ENCODE measurements at regions not wholly inside any gene's neighbourhood (a gene's known extent, or its start where the extent isn't known, plus 50 kb on each side); places are given as distances from the start of the nearest gene placed in this dataset.

DNA sequence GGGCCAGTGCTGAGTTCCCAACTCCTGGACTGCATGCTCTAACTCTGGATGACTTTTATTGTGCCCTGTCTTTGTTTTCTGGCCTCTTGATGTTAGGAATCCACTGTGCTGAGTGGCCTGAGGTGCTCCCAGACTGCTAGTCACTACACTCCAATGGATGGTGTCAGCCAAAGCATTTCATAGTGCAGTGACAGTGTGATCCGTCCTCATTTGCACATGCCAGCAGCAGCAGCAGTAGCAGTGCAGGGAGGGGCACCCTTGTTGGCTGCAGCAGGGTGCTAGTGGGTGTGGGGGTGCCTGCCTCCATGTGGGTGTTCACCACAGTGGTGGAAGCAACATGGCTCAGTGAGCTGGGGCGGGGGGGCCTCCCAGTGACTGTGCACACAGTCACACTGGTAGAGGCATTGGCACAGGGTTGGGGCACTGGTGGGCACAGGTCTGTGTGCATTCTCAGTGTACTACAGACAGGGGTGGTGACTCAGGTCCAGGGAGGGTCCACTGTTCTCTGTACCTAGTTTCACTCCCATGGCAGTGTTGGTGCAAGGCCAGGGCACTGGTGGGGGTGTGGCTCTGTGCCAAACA, 214.0 kb downstream of the ZC3H11B start:
- POLR2A ChIA-PET = no interaction called here
- H3K4me3 ChIP-seq (ENCODE audit: low read depth, low read length) = no peak overlapping the region
- TF ChIP-seq, protein P1, sequence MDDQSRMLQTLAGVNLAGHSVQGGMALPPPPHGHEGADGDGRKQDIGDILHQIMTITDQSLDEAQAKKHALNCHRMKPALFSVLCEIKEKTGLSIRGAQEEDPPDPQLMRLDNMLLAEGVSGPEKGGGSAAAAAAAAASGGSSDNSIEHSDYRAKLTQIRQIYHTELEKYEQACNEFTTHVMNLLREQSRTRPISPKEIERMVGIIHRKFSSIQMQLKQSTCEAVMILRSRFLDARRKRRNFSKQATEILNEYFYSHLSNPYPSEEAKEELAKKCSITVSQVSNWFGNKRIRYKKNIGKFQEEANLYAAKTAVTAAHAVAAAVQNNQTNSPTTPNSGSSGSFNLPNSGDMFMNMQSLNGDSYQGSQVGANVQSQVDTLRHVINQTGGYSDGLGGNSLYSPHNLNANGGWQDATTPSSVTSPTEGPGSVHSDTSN (CRISPR knock-in tag; IDR thresholded peaks at IDR 0.05) = no peak
- TF ChIP-seq ZNF19 (tag by site-specific recombination; IDR thresholded peaks at IDR 0.05; ENCODE audit: low read depth) = no peak
- no peak for TF ChIP-seq ZIC2 (tag by site-specific recombination; IDR thresholded peaks at IDR 0.05)
- TF ChIP-seq ZNF146 (tag by site-specific recombination; IDR thresholded peaks at IDR 0.05) = no peak
- TF ChIP-seq, protein P2, sequence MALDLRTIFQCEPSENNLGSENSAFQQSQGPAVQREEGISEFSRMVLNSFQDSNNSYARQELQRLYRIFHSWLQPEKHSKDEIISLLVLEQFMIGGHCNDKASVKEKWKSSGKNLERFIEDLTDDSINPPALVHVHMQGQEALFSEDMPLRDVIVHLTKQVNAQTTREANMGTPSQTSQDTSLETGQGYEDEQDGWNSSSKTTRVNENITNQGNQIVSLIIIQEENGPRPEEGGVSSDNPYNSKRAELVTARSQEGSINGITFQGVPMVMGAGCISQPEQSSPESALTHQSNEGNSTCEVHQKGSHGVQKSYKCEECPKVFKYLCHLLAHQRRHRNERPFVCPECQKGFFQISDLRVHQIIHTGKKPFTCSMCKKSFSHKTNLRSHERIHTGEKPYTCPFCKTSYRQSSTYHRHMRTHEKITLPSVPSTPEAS (tag by site-specific recombination; IDR thresholded peaks at IDR 0.05) = no peak
- no peak for TF ChIP-seq HIC1 (tag by site-specific recombination; IDR thresholded peaks at IDR 0.05)
- TF ChIP-seq ZNF645 (tag by site-specific recombination; IDR thresholded peaks at IDR 0.05) = no peak
- no peak for TF ChIP-seq ZNF423 (tag by site-specific recombination; IDR thresholded peaks at IDR 0.05)
- TF ChIP-seq ZNF10 (tag by site-specific recombination; IDR thresholded peaks at IDR 0.05) = no peak
- no peak for TF ChIP-seq ZBTB7A (tag by site-specific recombination; IDR thresholded peaks at IDR 0.05; ENCODE audit: low read depth)
- no peak overlapping the region for H3K27ac ChIP-seq (ENCODE audit: extremely low read depth, low read depth, low read length)
- CTCF ChIA-PET = no interaction called here
- no peaks in the 10 kb centered on the region for H3K9me3 ChIP-seq (ENCODE audit: control insufficient read depth, insufficient read depth, low read depth, low read length)
- H3K36me3 ChIP-seq (ENCODE audit: control insufficient read depth in 2 of 2, insufficient read depth in 1 of 2, low read length in 2 of 2) = no peaks in the 10 kb centered on the region
- H3K4me1 ChIP-seq (ENCODE audit: control insufficient read depth, insufficient read depth, low read length) = no peaks in the 10 kb centered on the region

DNA sequence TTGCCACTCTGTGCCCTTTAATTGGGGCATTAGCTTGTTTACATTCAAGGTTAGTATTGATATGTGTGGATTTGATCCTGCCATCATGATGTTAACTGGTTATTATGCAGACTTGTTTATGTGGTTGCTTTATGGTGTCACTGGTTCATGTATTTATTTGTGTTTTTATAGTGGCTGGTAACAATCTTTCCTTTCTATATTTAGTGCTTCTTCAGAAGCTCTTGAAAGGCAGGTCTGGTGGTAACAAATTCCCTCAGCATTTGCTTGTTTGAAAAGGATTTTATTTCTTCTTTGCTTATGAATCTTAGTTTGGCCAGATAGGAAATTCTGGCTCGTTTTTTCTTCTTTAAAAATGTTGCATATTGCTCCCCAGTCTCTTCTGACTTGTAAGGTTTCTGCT, 215.4 kb downstream of the ZC3H11B start:
- POLR2A ChIA-PET = no interaction called here
- no peak overlapping the region for H3K27ac ChIP-seq (ENCODE audit: extremely low read depth, low read depth, low read length)

DNA sequence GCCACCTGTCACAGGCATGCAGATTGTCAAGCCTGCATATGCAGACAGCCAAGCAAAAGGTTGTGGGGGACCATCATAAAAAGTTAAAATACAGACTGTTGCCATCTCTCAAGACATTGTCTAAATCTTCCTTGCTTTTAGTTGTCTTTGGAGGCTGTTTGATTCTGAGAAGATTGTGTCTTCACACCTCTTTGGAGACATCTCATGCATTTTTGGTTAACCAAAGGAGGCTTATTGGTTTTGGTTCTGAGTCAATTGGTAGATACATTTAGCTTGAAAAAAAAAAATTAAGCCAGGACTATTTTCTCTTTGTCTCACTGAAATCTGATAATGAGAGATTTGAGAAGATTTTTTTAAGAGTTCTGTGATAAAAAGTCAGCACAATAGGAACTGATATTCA, 217.6 kb downstream of the LYPLAL1 start:
- H3K4me1 ChIP-seq (ENCODE audit: control insufficient read depth, insufficient read depth, low read length) = no peaks in the 10 kb centered on the region
- H3K4me3 ChIP-seq (ENCODE audit: low read depth, low read length) = no peak overlapping the region
- no peaks in the 10 kb centered on the region for H3K36me3 ChIP-seq (ENCODE audit: control insufficient read depth in 2 of 2, insufficient read depth in 1 of 2, low read length in 2 of 2)
- H3K9me3 ChIP-seq (ENCODE audit: control insufficient read depth, insufficient read depth, low read depth, low read length) = no peaks in the 10 kb centered on the region
- no peak overlapping the region for H3K27ac ChIP-seq (ENCODE audit: extremely low read depth, low read depth, low read length)
- CTCF ChIA-PET = no interaction called here
- POLR2A ChIA-PET = no interaction called here
- TF ChIP-seq ZNF580 (tag by site-specific recombination; IDR thresholded peaks at IDR 0.05) (no peak), REST (tag by site-specific recombination; IDR thresholded peaks at IDR 0.05) (no peak), ZNF121 (tag by site-specific recombination; IDR thresholded peaks at IDR 0.05) (no peak), ZNF707 (tag by site-specific recombination; IDR thresholded peaks at IDR 0.05) (no peak)

More for the DNA sequence above, 215.4 kb downstream of the ZC3H11B start:
- no peaks in the 10 kb centered on the region for H3K9me3 ChIP-seq (ENCODE audit: control insufficient read depth, insufficient read depth, low read depth, low read length)
- CTCF ChIA-PET = interaction anchor here (1.2 kb wide), 1 partner anchor 415 kb away, joined by 4 read pairs; no protein-coding TSS in a partner anchor
- H3K4me1 ChIP-seq (ENCODE audit: control insufficient read depth, insufficient read depth, low read length) = no peaks in the 10 kb centered on the region
- no peak overlapping the region for H3K4me3 ChIP-seq (ENCODE audit: low read depth, low read length)
- peak; percentile 67; the same call in 1 of the 2 replicates for TF ChIP-seq ZNF558 (tag by site-specific recombination; IDR thresholded peaks at IDR 0.05)
- TF ChIP-seq, protein P3, sequence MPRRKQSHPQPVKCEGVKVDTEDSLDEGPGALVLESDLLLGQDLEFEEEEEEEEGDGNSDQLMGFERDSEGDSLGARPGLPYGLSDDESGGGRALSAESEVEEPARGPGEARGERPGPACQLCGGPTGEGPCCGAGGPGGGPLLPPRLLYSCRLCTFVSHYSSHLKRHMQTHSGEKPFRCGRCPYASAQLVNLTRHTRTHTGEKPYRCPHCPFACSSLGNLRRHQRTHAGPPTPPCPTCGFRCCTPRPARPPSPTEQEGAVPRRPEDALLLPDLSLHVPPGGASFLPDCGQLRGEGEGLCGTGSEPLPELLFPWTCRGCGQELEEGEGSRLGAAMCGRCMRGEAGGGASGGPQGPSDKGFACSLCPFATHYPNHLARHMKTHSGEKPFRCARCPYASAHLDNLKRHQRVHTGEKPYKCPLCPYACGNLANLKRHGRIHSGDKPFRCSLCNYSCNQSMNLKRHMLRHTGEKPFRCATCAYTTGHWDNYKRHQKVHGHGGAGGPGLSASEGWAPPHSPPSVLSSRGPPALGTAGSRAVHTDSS (tag by site-specific recombination; IDR thresholded peaks at IDR 0.05) = no peak
- no peaks in the 10 kb centered on the region for H3K36me3 ChIP-seq (ENCODE audit: control insufficient read depth in 2 of 2, insufficient read depth in 1 of 2, low read length in 2 of 2)
